GM12878 (cell line): ENCODE measurements at regions not wholly inside any gene's neighbourhood (a gene's known extent, or its start where the extent isn't known, plus 50 kb on each side); places are given as distances from the start of the nearest gene placed in this dataset.

Experiments used
- ATAC-seq: fragments of 200-7000 bp; cut with Tn5 transposase; 3 replicates; pipeline ENCODE4 v1.9.1; 2020; ENCODE audit warnings: mild to moderate bottlenecking, moderate library complexity
- BruUV-seq: library from RNA; stranded (reverse); fragments of 400-500 nt; replicated peaks from 2 replicates; lab custom pipeline; 2021; lab: Mats Ljungman, UMichigan
- CTCF ChIA-PET: fragments of 300-600 bp; sonication (Branson Sonifier 250); formaldehyde crosslinking; extraction: SDS; loops from one replicate; lab custom pipeline; 2021; ENCODE audit warnings: inconsistent platforms; lab: Yijun Ruan, JAX
- POLR2A ChIA-PET: fragments of 350-600 bp; formaldehyde crosslinking; extraction: SDS; loops from one replicate; lab custom pipeline; 2021; ENCODE audit warnings: inconsistent platforms; lab: Charles Lee
- RAD21 ChIA-PET: fragments of 300-600 bp; sonication (Branson Sonifier 250); formaldehyde crosslinking; loops from one replicate; lab custom pipeline; 2023; ENCODE audit warnings: antibody characterized with exemption; ENCODE audit not compliant: unreplicated experiment; lab: Charles Lee
- SMC1A ChIA-PET: fragments of 300-600 bp; sonication (Branson Sonifier 250); formaldehyde crosslinking; loops from one replicate; lab custom pipeline; 2023; ENCODE audit not compliant: unreplicated experiment, uncharacterized antibody; lab: Charles Lee
- DNase-seq: peaks from one replicate; pipeline ENCODE4 v3.0.0-alpha.2; 2011; ENCODE audit warnings: low read depth, low spot score
- FAIRE-seq: peaks from 3 replicates; lab custom pipeline; 2011; peaks lifted over from hg19 to GRCh38; lab: Jason Lieb, UNC
- H2AFZ ChIP-seq: 2 replicates; pipeline ENCODE4 v1.6.0; 2011; ENCODE audit warnings: low read depth, low read length, control low read depth; ENCODE audit not compliant: control insufficient read depth
- H3K27ac ChIP-seq: 2 replicates; pipeline ENCODE4 v1.5.1; 2011; ENCODE audit warnings: control low read depth; ENCODE audit not compliant: control insufficient read depth, insufficient read depth
- H3K27me3 ChIP-seq, 2 experiments: replicated peaks in 1 of 2; 2 replicates each; pipeline versions ENCODE4 v1.6.0 to v1.6.1; 2011; ENCODE audit warnings: low read length in 1 of 2; ENCODE audit not compliant: control insufficient read depth in 2 of 2, insufficient read depth in 2 of 2
- H3K36me3 ChIP-seq, 2 experiments: 2 replicates each; pipeline ENCODE4 v1.5.1; 2011; ENCODE audit warnings: low read length in 1 of 2; ENCODE audit not compliant: control insufficient read depth in 2 of 2, insufficient read depth in 2 of 2
- H3K4me1 ChIP-seq: 2 replicates; pipeline ENCODE4 v1.6.1; 2011; ENCODE audit warnings: mild to moderate bottlenecking, low read length, moderate library complexity, mixed read lengths; ENCODE audit not compliant: control insufficient read depth, insufficient read depth
- H3K4me2 ChIP-seq: 2 replicates; pipeline ENCODE4 v1.6.0; 2011; ENCODE audit warnings: control low read depth; ENCODE audit not compliant: control insufficient read depth, insufficient read depth
- H3K4me3 ChIP-seq: fragments of 200-600 bp; sonication (generic); 2 replicates; pipeline ENCODE4 v1.5.1; 2016
- H3K79me2 ChIP-seq: 2 replicates; pipeline ENCODE4 v1.6.0; 2011; ENCODE audit warnings: low read length; ENCODE audit not compliant: control insufficient read depth, insufficient read depth
- H3K9ac ChIP-seq: 2 replicates; pipeline ENCODE4 v1.8.0; 2011; ENCODE audit warnings: low read length, control low read depth, mixed read lengths; ENCODE audit not compliant: control insufficient read depth, insufficient read depth
- H3K9me3 ChIP-seq: replicated peaks from 3 replicates; pipeline ENCODE4 v1.5.1; 2011; ENCODE audit warnings: mild to moderate bottlenecking, low read length; ENCODE audit not compliant: control insufficient read depth, insufficient read depth
- H4K20me1 ChIP-seq: 2 replicates; pipeline ENCODE4 v1.6.0; 2011; ENCODE audit not compliant: control insufficient read depth, insufficient read depth
- ESRRA ChIP-seq: IDR thresholded peaks from 2 replicates; pipeline ENCODE4 v1.6.1; 2012; ENCODE audit warnings: mild to moderate bottlenecking, low read length, improper control_type of control experiment
- ETV6 ChIP-seq, 2 experiments: fragments of 450-650 bp in 1 of 2; IDR thresholded peaks in 1 of 2; conservative IDR thresholded peaks in 1 of 2; 2 replicates each; pipeline ENCODE4 v1.6.1; 2014; ENCODE audit warnings: antibody characterized with exemption in 1 of 2, borderline replicate concordance in 1 of 2, low read depth in 1 of 2, mild to moderate bottlenecking in 1 of 2, moderate library complexity in 1 of 2
- IKZF1 ChIP-seq: fragments of 450-650 bp; conservative IDR thresholded peaks from 2 replicates; pipeline ENCODE4 v1.6.1; 2017; ENCODE audit warnings: antibody characterized with exemption, mild to moderate bottlenecking
- MAX ChIP-seq: IDR thresholded peaks from 2 replicates; pipeline ENCODE4 v1.6.1; 2012; ENCODE audit warnings: low read depth, low read length, improper control_type of control experiment
- MTA3 ChIP-seq: IDR thresholded peaks from 2 replicates; pipeline ENCODE4 v1.6.1; 2012; ENCODE audit warnings: low read length, inconsistent platforms, borderline replicate concordance
- MYC ChIP-seq: IDR thresholded peaks from 2 replicates; pipeline ENCODE4 v1.6.1; 2011; ENCODE audit warnings: mild to moderate bottlenecking, low read length, moderate library complexity, inconsistent platforms; ENCODE audit not compliant: insufficient read depth, insufficient replicate concordance, insufficient read length, severe bottlenecking
- NKRF ChIP-seq: fragments of 450-650 bp; conservative IDR thresholded peaks from 2 replicates; pipeline ENCODE4 v1.6.1; 2017; ENCODE audit warnings: mild to moderate bottlenecking, moderate library complexity
- NR2C1 ChIP-seq: fragments of 450-650 bp; IDR thresholded peaks from 2 replicates; pipeline ENCODE4 v1.6.1; 2017; ENCODE audit warnings: antibody characterized with exemption, mild to moderate bottlenecking, moderate library complexity
- PAX5 ChIP-seq: IDR thresholded peaks from 2 replicates; pipeline ENCODE4 v1.6.1; 2011; ENCODE audit warnings: low read depth, low read length, borderline replicate concordance
- PAX8 ChIP-seq: fragments of 450-650 bp; IDR thresholded peaks from 2 replicates; pipeline ENCODE4 v1.6.1; 2017; ENCODE audit warnings: mild to moderate bottlenecking, moderate library complexity
- POLR2A ChIP-seq: IDR thresholded peaks from 2 replicates; pipeline ENCODE4 v1.6.1; 2011; ENCODE audit warnings: low read depth, mild to moderate bottlenecking, low read length
- RELA ChIP-seq: fragments of 450-650 bp; IDR thresholded peaks from 2 replicates; pipeline ENCODE4 v1.8.0; 2014; ENCODE audit warnings: borderline replicate concordance; ENCODE audit not compliant: partially characterized antibody
- SREBF1 ChIP-seq: IDR thresholded peaks from 2 replicates; pipeline ENCODE4 v1.6.1; 2012; ENCODE audit warnings: mild to moderate bottlenecking, low read length
- SREBF2 ChIP-seq: IDR thresholded peaks from 2 replicates; pipeline ENCODE4 v1.6.1; 2012; ENCODE audit warnings: mild to moderate bottlenecking, low read length
- TBL1XR1 ChIP-seq: IDR thresholded peaks from 2 replicates; pipeline ENCODE4 v1.6.1; 2012; ENCODE audit warnings: low read depth, low read length, improper control_type of control experiment
- TCF3 ChIP-seq: IDR thresholded peaks from 2 replicates; pipeline ENCODE4 v1.6.1; 2012; ENCODE audit warnings: low read depth, mild to moderate bottlenecking, low read length, borderline replicate concordance; ENCODE audit not compliant: insufficient read depth
- YY1 ChIP-seq: IDR thresholded peaks from 2 replicates; pipeline ENCODE4 v1.6.1; 2011; ENCODE audit warnings: low read depth, mild to moderate bottlenecking, low read length
- ZBED1 ChIP-seq: IDR thresholded peaks from 2 replicates; pipeline ENCODE4 v1.6.1; 2016; ENCODE audit warnings: borderline replicate concordance
- in situ Hi-C: fragments of 300-500 bp; cut with MboI; formaldehyde crosslinking; loops from 9 replicates; pipeline ENCODE4 v1.14.3; 2018; ENCODE audit warnings: mixed read lengths
- intact Hi-C: fragments of 100-400 bp; cut with micrococcal nuclease; formaldehyde crosslinking; loops from one replicate; pipeline ENCODE4 v1.14.2; 2022; ENCODE audit not compliant: unreplicated experiment
- TF ChIP-seq, protein P1 (sequence below): IDR thresholded peaks from 2 replicates; pipeline ENCODE4 v1.6.1; 2012; ENCODE audit warnings: mild to moderate bottlenecking, low read depth, low read length

DNA sequence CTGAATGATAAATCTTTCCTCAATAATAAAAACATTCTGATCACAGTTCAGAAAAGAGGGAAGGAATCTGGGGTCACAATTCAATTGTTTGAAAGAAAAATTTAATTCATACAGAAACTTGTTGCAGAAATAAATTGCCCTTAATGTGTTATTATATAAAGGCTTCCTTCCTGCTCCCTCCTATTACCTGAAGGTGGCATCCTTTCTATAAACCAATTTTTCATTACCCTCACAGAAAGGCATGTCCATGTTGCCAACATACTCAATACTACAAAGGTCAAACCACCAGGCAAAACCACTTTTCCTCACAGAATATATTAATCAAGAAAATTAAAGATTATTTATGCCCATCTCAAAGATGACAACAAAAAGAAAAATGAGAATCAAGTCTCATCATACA lies 194.3 kb upstream of the CT83 start:
- H3K4me1 ChIP-seq: no peaks in the 10 kb centered on the region
- no peak for ATAC-seq
- in situ Hi-C loops (no loop called here), intact Hi-C loops (no loop called here)
- no peaks in the 10 kb centered on the region for H3K79me2 ChIP-seq
- TF ChIP-seq MTA3: no peak
- TF ChIP-seq PAX8: no peak
- TF ChIP-seq ESRRA: no peak
- TF ChIP-seq, protein P1, sequence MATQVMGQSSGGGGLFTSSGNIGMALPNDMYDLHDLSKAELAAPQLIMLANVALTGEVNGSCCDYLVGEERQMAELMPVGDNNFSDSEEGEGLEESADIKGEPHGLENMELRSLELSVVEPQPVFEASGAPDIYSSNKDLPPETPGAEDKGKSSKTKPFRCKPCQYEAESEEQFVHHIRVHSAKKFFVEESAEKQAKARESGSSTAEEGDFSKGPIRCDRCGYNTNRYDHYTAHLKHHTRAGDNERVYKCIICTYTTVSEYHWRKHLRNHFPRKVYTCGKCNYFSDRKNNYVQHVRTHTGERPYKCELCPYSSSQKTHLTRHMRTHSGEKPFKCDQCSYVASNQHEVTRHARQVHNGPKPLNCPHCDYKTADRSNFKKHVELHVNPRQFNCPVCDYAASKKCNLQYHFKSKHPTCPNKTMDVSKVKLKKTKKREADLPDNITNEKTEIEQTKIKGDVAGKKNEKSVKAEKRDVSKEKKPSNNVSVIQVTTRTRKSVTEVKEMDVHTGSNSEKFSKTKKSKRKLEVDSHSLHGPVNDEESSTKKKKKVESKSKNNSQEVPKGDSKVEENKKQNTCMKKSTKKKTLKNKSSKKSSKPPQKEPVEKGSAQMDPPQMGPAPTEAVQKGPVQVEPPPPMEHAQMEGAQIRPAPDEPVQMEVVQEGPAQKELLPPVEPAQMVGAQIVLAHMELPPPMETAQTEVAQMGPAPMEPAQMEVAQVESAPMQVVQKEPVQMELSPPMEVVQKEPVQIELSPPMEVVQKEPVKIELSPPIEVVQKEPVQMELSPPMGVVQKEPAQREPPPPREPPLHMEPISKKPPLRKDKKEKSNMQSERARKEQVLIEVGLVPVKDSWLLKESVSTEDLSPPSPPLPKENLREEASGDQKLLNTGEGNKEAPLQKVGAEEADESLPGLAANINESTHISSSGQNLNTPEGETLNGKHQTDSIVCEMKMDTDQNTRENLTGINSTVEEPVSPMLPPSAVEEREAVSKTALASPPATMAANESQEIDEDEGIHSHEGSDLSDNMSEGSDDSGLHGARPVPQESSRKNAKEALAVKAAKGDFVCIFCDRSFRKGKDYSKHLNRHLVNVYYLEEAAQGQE: no peak
- TF ChIP-seq TBL1XR1: no peak
- TF ChIP-seq SREBF2: no peak
- TF ChIP-seq RELA: no peak
- no peak for TF ChIP-seq SREBF1
- no peak for TF ChIP-seq NKRF
- TF ChIP-seq IKZF1: no peak
- no peak for TF ChIP-seq ZBED1
- no peak for TF ChIP-seq TCF3
- TF ChIP-seq MYC: no peak
- no peak for TF ChIP-seq YY1
- TF ChIP-seq ETV6 (conservative IDR thresholded peaks at IDR 0.05 in 1 of 2, IDR thresholded peaks at IDR 0.05 in 1 of 2; ENCODE audit: borderline replicate concordance in 1 of 2, low read depth in 1 of 2): no peak
- TF ChIP-seq POLR2A: no peak
- no peak for TF ChIP-seq NR2C1
- TF ChIP-seq PAX5: no peak
- TF ChIP-seq MAX: no peak
- SMC1A ChIA-PET: no interaction called here
- H3K36me3 ChIP-seq: no peaks in the 10 kb centered on the region
- no peak overlapping the region for H3K4me3 ChIP-seq
- no peak overlapping the region for H3K4me2 ChIP-seq
- no peaks in the 10 kb centered on the region for H3K9me3 ChIP-seq
- CTCF ChIA-PET: no interaction called here
- RAD21 ChIA-PET: no interaction called here
- no peaks in the 10 kb centered on the region for H3K27me3 ChIP-seq
- H3K27ac ChIP-seq: no peak overlapping the region
- no peak for FAIRE-seq
- no peaks in the 10 kb centered on the region for H4K20me1 ChIP-seq
- no peak overlapping the region for H3K9ac ChIP-seq
- BruUV-seq: no TSS peak
- no peak overlapping the region for H2AFZ ChIP-seq
- no peak for DNase-seq
- POLR2A ChIA-PET: no interaction called here
